Peyer's patch (tissue), 4 donors: ENCODE measurements at regions not wholly inside any gene's neighbourhood (a gene's known extent, or its start where the extent isn't known, plus 50 kb on each side); places are given as distances from the start of the nearest gene placed in this dataset.

Experiments
- POLR2A ChIP-seq, 2 donors: fragments of 450-650 bp; IDR thresholded peaks; one replicate each; pipeline ENCODE4 v1.5.1; 2017; ENCODE audit warnings: antibody characterized with exemption in 2 of 2, mild to moderate bottlenecking in 2 of 2, moderate library complexity in 2 of 2
- TF ChIP-seq, protein P1 (sequence below), 6 experiments: fragments of 450-650 bp in 4 of 6; fragments of 200-600 bp in 2 of 6; sonication (generic) in 1 of 6; IDR thresholded peaks; one replicate each; pipeline ENCODE4 v1.5.1; 2017 to 2019; ENCODE audit warnings: antibody characterized with exemption in 6 of 6, mild to moderate bottlenecking in 3 of 6, moderate library complexity in 1 of 6

DNA sequence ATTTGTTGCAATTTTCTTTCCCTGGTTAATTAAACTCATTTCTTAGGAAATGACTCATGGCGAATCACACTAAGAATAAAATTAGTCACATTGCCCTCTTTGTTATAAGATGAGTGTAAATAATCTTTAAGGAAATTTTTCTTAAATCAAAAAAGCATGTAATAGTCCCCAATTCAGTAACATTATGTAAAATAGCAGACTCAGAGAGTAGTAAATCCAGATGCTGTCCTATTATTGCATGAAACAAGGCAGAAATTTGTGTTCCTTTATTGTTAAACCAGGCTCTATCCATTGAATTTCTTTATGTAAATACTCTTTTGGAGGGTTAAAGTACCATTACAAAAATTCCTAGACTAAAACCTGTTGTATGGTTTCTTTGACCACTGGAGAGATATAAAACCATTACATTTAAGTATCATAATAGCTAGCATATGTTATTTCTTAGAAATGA lies 154.5 kb upstream of the C1orf87 start:
- TF ChIP-seq, protein P1, sequence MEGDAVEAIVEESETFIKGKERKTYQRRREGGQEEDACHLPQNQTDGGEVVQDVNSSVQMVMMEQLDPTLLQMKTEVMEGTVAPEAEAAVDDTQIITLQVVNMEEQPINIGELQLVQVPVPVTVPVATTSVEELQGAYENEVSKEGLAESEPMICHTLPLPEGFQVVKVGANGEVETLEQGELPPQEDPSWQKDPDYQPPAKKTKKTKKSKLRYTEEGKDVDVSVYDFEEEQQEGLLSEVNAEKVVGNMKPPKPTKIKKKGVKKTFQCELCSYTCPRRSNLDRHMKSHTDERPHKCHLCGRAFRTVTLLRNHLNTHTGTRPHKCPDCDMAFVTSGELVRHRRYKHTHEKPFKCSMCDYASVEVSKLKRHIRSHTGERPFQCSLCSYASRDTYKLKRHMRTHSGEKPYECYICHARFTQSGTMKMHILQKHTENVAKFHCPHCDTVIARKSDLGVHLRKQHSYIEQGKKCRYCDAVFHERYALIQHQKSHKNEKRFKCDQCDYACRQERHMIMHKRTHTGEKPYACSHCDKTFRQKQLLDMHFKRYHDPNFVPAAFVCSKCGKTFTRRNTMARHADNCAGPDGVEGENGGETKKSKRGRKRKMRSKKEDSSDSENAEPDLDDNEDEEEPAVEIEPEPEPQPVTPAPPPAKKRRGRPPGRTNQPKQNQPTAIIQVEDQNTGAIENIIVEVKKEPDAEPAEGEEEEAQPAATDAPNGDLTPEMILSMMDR (IDR thresholded peaks at IDR 0.05) = no peak
- TF ChIP-seq POLR2A (IDR thresholded peaks at IDR 0.05) = no peak
